ENCODE measurements at regions not wholly inside any gene's neighbourhood (a gene's known extent, or its start where the extent isn't known, plus 50 kb on each side); places are given as distances from the start of the nearest gene placed in this dataset.

GRCh38 chr18:57991552-57991951, 52.5 kb upstream of the NEDD4L start:
- DNase-seq: no peak

- no peak for DNase-seq
Observed at GRCh38 chr18:57989536-57989935, 54.5 kb upstream of the NEDD4L start.

GRCh38 chr18:57984490-57985115, 59.4 kb upstream of the NEDD4L start:
- peak; percentile 86 for DNase-seq

- DNase-seq: no peak
Observed at GRCh38 chr18:57983965-57984364, 60.1 kb upstream of the NEDD4L start.

- DNase-seq: no peak
Observed at GRCh38 chr18:57983472-57983871, 60.6 kb upstream of the NEDD4L start.

- DNase-seq: no peak
Observed at GRCh38 chr18:57982372-57983021, 61.5 kb upstream of the NEDD4L start.

- DNase-seq: no peak
Observed at GRCh38 chr18:57981308-57982028, 62.6 kb upstream of the NEDD4L start.

- DNase-seq: peak; percentile 84
Observed at GRCh38 chr18:57980573-57981307, 63.3 kb upstream of the NEDD4L start.

GRCh38 chr18:57976230-57976773, 67.7 kb upstream of the NEDD4L start:
- DNase-seq: no peak

GRCh38 chr18:57975805-57976204, 68.2 kb upstream of the NEDD4L start:
- DNase-seq: no peak

GRCh38 chr18:57974585-57975265, 69.3 kb upstream of the NEDD4L start:
- no peak for DNase-seq

GRCh38 chr18:57973889-57974288, 70.1 kb upstream of the NEDD4L start:
- DNase-seq: no peak

- DNase-seq: no peak
Observed at GRCh38 chr18:57970356-57971095, 73.5 kb upstream of the NEDD4L start.

GRCh38 chr18:57969824-57970223, 74.2 kb upstream of the NEDD4L start:
- no peak for DNase-seq

- DNase-seq: no peak
Observed at GRCh38 chr18:57965246-57965645, 78.8 kb upstream of the NEDD4L start.

- DNase-seq: no peak
Observed at GRCh38 chr18:57961876-57962505, 82.0 kb upstream of the NEDD4L start.

- no peak for DNase-seq
Observed at GRCh38 chr18:57961411-57961810, 82.6 kb upstream of the NEDD4L start.

GRCh38 chr18:57959278-57959677, 84.7 kb upstream of the NEDD4L start:
- DNase-seq: peak; percentile 41

GRCh38 chr18:57957210-57957609, 86.8 kb upstream of the NEDD4L start:
- DNase-seq: no peak

GRCh38 chr18:57956491-57956890, 87.5 kb upstream of the NEDD4L start:
- no peak for DNase-seq

- no peak for DNase-seq
Observed at GRCh38 chr18:57954935-57955334, 89.1 kb upstream of the NEDD4L start.

All from NCI-H1417 treated with DMSO at 0.1 percent for 48 hours (cell line).